Cardiac fibroblast (primary cell): ENCODE measurements at regions not wholly inside any gene's neighbourhood (a gene's known extent, or its start where the extent isn't known, plus 50 kb on each side); places are given as distances from the start of the nearest gene placed in this dataset.

Experiments used
- DNase-seq, 2 donors: peaks; one replicate each; pipeline versions ENCODE4 v3.0.0 to v3.0.0-alpha.2; 2010; ENCODE audit warnings: low read depth in 2 of 2
- H3K4me3 ChIP-seq, 2 donors: replicated peaks in 1 of 2; 1 replicate in 1 of 2; 2 replicates in 1 of 2; pipeline ENCODE4 v1.5.1; 2011; ENCODE audit warnings: low read depth in 2 of 2, low read length in 2 of 2, mild to moderate bottlenecking in 2 of 2, moderate library complexity in 1 of 2
- TF ChIP-seq, protein P1 (sequence below): IDR thresholded peaks from one replicate; pipeline ENCODE4 v1.5.1; 2011; ENCODE audit warnings: low read depth, mild to moderate bottlenecking, low read length, inconsistent platforms

DNA sequence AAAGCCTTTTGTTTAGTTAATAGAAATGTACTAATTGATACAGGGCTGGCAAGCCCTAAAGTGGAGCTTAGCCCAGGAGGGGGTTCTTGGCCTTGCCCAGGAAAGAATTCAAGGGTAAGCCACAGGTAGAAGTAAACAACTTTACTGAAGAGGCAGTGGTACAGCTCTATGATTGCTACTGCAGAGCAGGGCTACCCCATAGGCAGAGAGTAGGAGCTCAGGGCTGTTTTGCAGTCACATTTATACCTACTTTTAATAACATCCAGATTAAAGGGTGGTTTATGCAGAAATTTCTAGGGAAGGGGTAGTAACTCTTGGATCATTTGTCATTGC lies 680.4 kb upstream of the GJE1 start:
- TF ChIP-seq, protein P1, sequence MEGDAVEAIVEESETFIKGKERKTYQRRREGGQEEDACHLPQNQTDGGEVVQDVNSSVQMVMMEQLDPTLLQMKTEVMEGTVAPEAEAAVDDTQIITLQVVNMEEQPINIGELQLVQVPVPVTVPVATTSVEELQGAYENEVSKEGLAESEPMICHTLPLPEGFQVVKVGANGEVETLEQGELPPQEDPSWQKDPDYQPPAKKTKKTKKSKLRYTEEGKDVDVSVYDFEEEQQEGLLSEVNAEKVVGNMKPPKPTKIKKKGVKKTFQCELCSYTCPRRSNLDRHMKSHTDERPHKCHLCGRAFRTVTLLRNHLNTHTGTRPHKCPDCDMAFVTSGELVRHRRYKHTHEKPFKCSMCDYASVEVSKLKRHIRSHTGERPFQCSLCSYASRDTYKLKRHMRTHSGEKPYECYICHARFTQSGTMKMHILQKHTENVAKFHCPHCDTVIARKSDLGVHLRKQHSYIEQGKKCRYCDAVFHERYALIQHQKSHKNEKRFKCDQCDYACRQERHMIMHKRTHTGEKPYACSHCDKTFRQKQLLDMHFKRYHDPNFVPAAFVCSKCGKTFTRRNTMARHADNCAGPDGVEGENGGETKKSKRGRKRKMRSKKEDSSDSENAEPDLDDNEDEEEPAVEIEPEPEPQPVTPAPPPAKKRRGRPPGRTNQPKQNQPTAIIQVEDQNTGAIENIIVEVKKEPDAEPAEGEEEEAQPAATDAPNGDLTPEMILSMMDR = no peak
- H3K4me3 ChIP-seq = no peak overlapping the region
- DNase-seq = no peak

DNA sequence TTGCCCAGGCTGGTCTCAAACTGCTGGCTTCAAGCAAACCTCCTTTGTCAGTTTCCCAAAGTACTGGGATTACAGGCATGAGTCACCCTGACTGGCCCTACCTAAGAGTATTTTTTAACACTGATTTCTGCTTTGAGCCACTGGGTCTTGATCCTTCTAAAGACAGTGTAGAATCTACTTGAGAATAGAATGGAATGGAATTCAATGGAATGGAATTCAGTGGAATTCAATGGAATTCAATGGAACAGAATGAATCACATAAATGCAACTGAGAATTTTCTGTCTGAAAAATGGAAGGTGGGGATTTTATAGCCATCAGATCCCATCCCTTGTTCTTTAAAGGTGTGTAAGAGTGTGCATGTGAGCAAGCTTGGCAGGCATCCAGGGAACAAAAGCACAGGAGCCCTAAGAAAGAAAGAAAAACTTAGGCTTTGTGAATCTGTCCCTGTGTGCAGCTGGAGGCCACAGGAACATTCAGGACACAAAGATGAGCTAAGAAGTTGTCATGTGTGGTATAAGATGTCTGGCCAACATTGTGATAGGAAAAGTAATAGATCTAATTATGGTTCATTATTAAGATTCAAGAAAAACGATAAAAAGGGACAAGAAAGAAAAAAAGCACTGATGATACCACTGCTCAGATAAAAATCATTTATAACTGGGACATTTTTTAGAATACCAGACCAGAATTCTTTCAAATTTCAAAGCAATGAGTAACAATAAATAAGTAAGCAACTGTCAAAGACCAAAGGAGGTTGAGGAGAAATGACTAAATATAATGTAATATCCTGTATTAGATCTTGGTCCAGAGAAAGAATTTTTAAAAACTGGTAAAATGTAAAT lies 681.0 kb upstream of the GJE1 start:
- H3K4me3 ChIP-seq = no peak overlapping the region
- TF ChIP-seq, protein P1 = no peak
- DNase-seq = peak; percentile 44 to 85

DNA sequence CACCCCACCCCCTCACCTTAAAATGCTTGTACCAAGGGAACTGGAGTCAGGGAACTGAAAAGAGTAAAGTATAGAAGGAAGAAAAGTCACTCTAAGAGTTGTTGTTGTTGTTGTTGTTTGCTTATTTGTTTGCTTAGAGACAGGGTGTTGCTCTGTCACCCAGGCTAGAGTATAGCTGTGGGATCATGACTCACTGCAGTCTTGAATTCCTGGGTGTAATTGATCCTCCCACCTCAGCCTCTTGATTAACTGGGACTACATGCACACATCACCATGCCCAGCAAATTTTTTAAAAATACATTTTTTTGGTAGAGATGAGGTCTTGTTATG lies 681.6 kb upstream of the GJE1 start:
- H3K4me3 ChIP-seq = no peak overlapping the region
- DNase-seq = no peak
- TF ChIP-seq, protein P1 = no peak

DNA sequence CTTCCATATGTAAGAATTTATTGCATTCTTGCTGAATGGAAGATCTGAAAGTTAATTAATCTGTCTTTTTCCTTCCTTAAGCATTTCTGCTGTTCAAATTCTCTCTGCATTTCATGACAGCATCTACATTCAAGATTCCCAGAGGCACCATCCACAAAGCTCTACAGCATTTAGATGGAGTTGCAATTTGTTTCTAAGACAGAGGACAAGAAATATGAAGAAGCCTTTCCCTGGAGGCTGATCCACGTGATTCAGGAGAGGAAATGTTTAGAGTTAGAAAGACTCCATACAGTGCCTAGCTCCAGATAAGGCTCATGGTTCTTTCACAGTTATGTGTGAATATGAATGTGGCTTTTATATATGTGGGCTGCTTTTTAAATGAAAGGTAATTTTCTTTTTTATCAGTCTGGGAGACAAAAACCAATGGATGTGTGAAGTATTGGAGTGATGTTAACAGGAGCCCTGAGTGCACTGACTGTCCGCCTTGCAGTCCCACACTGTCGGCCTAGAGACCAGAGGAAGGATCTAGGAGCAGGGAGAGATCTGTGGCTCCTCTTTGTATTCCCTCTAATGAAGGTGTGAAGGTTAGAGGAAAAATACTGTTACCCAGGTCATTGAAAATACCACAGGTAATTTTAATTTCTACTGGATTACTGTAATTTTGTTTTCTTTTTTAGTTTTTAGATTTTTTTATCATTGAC lies 686.6 kb upstream of the GJE1 start:
- H3K4me3 ChIP-seq = no peak overlapping the region
- TF ChIP-seq, protein P1 = no peak
- no peak for DNase-seq

DNA sequence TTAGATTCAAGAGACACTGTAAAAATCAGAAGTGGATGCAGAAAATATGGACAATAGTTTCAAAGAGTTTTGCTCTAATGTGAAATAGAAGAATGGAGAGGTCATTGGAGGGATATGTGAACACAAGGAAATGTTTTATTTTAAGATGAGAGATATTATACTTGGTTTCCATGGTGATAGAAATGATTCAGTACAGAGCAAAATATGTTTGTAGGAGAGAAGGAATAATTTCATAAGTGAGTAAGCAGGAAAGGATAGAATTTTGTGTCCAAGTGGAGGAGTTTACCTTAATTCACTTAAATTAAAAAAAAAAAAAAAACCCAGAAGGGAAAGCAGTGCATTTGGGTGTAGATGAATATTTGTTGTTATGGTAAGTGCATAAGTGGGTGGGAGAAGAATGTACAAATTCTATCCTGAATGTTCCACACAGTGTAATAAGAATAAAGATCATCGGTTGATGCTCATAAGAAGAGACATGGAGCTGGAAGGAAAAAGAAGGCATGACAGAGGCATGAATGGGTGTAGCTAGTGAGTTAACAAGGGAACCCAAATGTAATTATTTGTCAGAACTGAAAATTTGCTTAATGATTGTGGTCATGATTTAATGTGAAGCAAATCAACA lies 688.9 kb upstream of the GJE1 start:
- TF ChIP-seq, protein P1 = no peak
- DNase-seq = peak in 1 of 2 donors; percentile 48
- H3K4me3 ChIP-seq = no peak overlapping the region

DNA sequence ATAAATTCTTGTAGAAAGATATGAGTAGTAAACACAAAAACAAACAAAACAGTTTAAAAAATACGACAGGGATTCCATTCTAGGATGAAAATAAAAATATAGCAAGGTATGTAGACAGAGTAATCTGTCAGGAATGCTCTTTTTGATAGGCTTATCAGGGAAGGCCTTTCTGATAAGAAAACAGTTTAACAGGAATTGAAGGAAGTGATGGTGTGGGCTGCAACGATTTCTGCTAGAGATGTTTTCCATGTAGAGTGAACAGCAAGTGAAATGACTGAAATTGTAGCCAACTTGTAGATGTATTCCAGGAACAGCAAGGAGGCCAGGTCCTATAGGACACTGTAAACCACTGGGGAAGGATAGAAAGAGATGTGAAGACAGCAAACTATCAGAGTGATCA lies 689.7 kb upstream of the GJE1 start:
- no peak for DNase-seq
- TF ChIP-seq, protein P1 = no peak

More for the DNA sequence above, 689.7 kb upstream of the GJE1 start:
- no peak overlapping the region for H3K4me3 ChIP-seq
